ENCODE measurements at regions not wholly inside any gene's neighbourhood (a gene's known extent, or its start where the extent isn't known, plus 50 kb on each side); places are given as distances from the start of the nearest gene placed in this dataset.

- no peak for TF ChIP-seq MYC (IDR thresholded peaks at IDR 0.05; ENCODE audit: low read depth, low read length)
- no peak for TF ChIP-seq FOS (IDR thresholded peaks at IDR 0.05; ENCODE audit: borderline replicate concordance, insufficient read depth, low read length)
- TF ChIP-seq JUN (IDR thresholded peaks at IDR 0.05; ENCODE audit: borderline replicate concordance, insufficient read depth, insufficient read length, low read depth), result no peak
- TF ChIP-seq, protein P1, sequence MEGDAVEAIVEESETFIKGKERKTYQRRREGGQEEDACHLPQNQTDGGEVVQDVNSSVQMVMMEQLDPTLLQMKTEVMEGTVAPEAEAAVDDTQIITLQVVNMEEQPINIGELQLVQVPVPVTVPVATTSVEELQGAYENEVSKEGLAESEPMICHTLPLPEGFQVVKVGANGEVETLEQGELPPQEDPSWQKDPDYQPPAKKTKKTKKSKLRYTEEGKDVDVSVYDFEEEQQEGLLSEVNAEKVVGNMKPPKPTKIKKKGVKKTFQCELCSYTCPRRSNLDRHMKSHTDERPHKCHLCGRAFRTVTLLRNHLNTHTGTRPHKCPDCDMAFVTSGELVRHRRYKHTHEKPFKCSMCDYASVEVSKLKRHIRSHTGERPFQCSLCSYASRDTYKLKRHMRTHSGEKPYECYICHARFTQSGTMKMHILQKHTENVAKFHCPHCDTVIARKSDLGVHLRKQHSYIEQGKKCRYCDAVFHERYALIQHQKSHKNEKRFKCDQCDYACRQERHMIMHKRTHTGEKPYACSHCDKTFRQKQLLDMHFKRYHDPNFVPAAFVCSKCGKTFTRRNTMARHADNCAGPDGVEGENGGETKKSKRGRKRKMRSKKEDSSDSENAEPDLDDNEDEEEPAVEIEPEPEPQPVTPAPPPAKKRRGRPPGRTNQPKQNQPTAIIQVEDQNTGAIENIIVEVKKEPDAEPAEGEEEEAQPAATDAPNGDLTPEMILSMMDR (IDR thresholded peaks at IDR 0.05; ENCODE audit: extremely low read depth in 1 of 2, insufficient read depth in 1 of 2, low read depth in 1 of 2, low read length in 2 of 2), result no peak
- TF ChIP-seq MAX (IDR thresholded peaks at IDR 0.05; ENCODE audit: insufficient read depth, insufficient read length), result no peak
- no peak for TF ChIP-seq GATA2 (IDR thresholded peaks at IDR 0.05; ENCODE audit: insufficient read depth, insufficient read length, low read depth, low read length)
- no peak for TF ChIP-seq EZH2 (IDR thresholded peaks at IDR 0.05; ENCODE audit: borderline replicate concordance, low read depth, low read length, severe bottlenecking)
- no peak for TF ChIP-seq POLR2AphosphoS5 (IDR thresholded peaks at IDR 0.05; ENCODE audit: insufficient read depth, low read depth, low read length)
- Histone ChIP-seq H2AFZ (ENCODE audit: low read depth, low read length) (no peak overlapping the region), H3K9ac (replicated peaks; ENCODE audit: extremely low read depth, insufficient read depth, low read length) (no peak overlapping the region), H3K4me1 (ENCODE audit: control insufficient read depth, extremely low read depth, insufficient read depth, low read length) (peaks cover 12% of the 10 kb centered on the region), H3K9me3 (replicated peaks; ENCODE audit: control insufficient read depth, insufficient read depth, low read length) (no peaks in the 10 kb centered on the region), H3K27ac (ENCODE audit: insufficient read depth, low read depth, low read length) (no peak overlapping the region), H3K4me2 (ENCODE audit: insufficient read depth, low read length) (no peak overlapping the region), H3K36me3 (ENCODE audit: control insufficient read depth in 2 of 2, extremely low read depth in 1 of 2, insufficient read depth in 2 of 2, low read length in 2 of 2) (no peaks in the 10 kb centered on the region), H3K79me2 (ENCODE audit: control insufficient read depth, insufficient read depth, low read length) (no peaks in the 10 kb centered on the region), H3K4me3 (replicated peaks in 1 of 3; ENCODE audit: insufficient read depth in 1 of 3, low read depth in 1 of 3, low read length in 3 of 3) (no peak overlapping the region), H3K27me3 (ENCODE audit: control insufficient read depth in 2 of 2, insufficient read depth in 2 of 2, low read length in 2 of 2) (no peaks in the 10 kb centered on the region), H3K9me1 (replicated peaks; ENCODE audit: control insufficient read depth, extremely low read depth, insufficient read depth, low read length) (no peaks in the 10 kb centered on the region), H4K20me1 (replicated peaks; ENCODE audit: control insufficient read depth, extremely low read depth, insufficient read depth, low read length) (no peaks in the 10 kb centered on the region)
- BruUV-seq (replicated peaks), result no TSS peak
- POLR2A ChIA-PET, result no interaction called here
- DNase-seq (ENCODE audit: low read depth, low spot score), result no peak
- CTCF ChIA-PET, result interaction anchor here (0.6 kb wide), 1 partner anchor 11 kb away, joined by 3 read pairs; no protein-coding TSS in a partner anchor
- dilution Hi-C loops (cut with MboI; ENCODE audit: extremely low pct_ligation_motif_present, low sequenced_read_pairs), result no loop called here
- intact Hi-C loops (cut with micrococcal nuclease), result no loop called here
- no peak for FAIRE-seq
Observed at GRCh38 chr4:126772662-126773061, 860.1 kb upstream of the INTU start.
